SK-N-SH (cell line): ENCODE measurements at regions not wholly inside any gene's neighbourhood (a gene's known extent, or its start where the extent isn't known, plus 50 kb on each side); places are given as distances from the start of the nearest gene placed in this dataset.

Experiments used
- CTCF ChIA-PET: fragments of 300-600, 350-600 bp; formaldehyde crosslinking; extraction: SDS; loops from one replicate; lab custom pipeline; 2021; lab: Yijun Ruan, JAX
- POLR2A ChIA-PET: fragments of 350-600 bp; sonication (Branson Sonifier 250); formaldehyde crosslinking; extraction: SDS; loops from one replicate; lab custom pipeline; 2020; ENCODE audit warnings: antibody characterized with exemption, inconsistent platforms; lab: Yijun Ruan, JAX
- DNase-seq: peaks from one replicate; pipeline ENCODE4 v3.0.0; 2012
- H2AFZ ChIP-seq: fragments of 200-600 bp; sonication (generic); 2 replicates; pipeline ENCODE4 v1.8.1; 2016; ENCODE audit warnings: antibody characterized with exemption, mild to moderate bottlenecking, low read depth
- H3F3A ChIP-seq: fragments of 200-600 bp; sonication (generic); replicated peaks from 2 replicates; pipeline ENCODE3; 2016; ENCODE audit warnings: antibody characterized with exemption, mild to moderate bottlenecking; ENCODE audit not compliant: insufficient read depth
- H3K27ac ChIP-seq, 2 experiments: fragments of 200-500 bp in 1 of 2; fragments of 200-600 bp in 1 of 2; sonication (Bioruptor generic) in 1 of 2; sonication (generic), shearing (Covaris generic) in 1 of 2; 2 replicates each; pipeline versions ENCODE4 v1.5.1 to v1.6.1; 2014 to 2016; ENCODE audit warnings: low read depth in 2 of 2, inconsistent platforms in 1 of 2, low read length in 1 of 2, mild to moderate bottlenecking in 1 of 2, mixed read lengths in 1 of 2
- H3K27me3 ChIP-seq: fragments of 200-600 bp; sonication (generic), shearing (Covaris generic); 2 replicates; pipeline ENCODE4 v1.6.1; 2016; ENCODE audit warnings: mixed run types; ENCODE audit not compliant: insufficient read depth
- H3K36me3 ChIP-seq, 2 experiments: fragments of 200-500 bp in 1 of 2; fragments of 200-600 bp in 1 of 2; sonication (Bioruptor generic) in 1 of 2; sonication (generic) in 1 of 2; replicated peaks in 1 of 2; 2 replicates each; pipeline versions ENCODE3 to v1.5.1; 2014 to 2016; ENCODE audit warnings: low read length in 1 of 2, mild to moderate bottlenecking in 1 of 2; ENCODE audit not compliant: insufficient read depth in 2 of 2, control insufficient read depth in 1 of 2
- H3K4me1 ChIP-seq, 2 experiments: fragments of 200-500 bp in 1 of 2; fragments of 200-600 bp in 1 of 2; sonication (Bioruptor generic) in 1 of 2; sonication (generic), shearing (Covaris generic) in 1 of 2; 2 replicates each; pipeline versions ENCODE4 v1.5.1 to v1.6.1; 2014 to 2016; ENCODE audit warnings: low read depth in 1 of 2, low read length in 1 of 2, mixed run types in 1 of 2; ENCODE audit not compliant: insufficient read depth in 2 of 2, control insufficient read depth in 1 of 2
- H3K4me2 ChIP-seq: fragments of 200-600 bp; sonication (generic), shearing (Covaris generic); 2 replicates; pipeline ENCODE4 v1.6.1; 2017; ENCODE audit warnings: mixed run types
- H3K4me3 ChIP-seq, 2 experiments: fragments of 200-500 bp in 1 of 2; fragments of 200-600 bp in 1 of 2; sonication (Bioruptor generic) in 1 of 2; sonication (generic), shearing (Covaris generic) in 1 of 2; 2 replicates each; pipeline versions ENCODE4 v1.5.1 to v1.8.1; 2014 to 2016; ENCODE audit warnings: low read depth in 2 of 2, inconsistent platforms in 1 of 2, low read length in 1 of 2, mild to moderate bottlenecking in 1 of 2, mixed read lengths in 1 of 2, moderate library complexity in 1 of 2
- H3K79me2 ChIP-seq: fragments of 200-600 bp; sonication (generic); 2 replicates; pipeline ENCODE4 v1.8.1; 2017; ENCODE audit warnings: mild to moderate bottlenecking; ENCODE audit not compliant: insufficient read depth
- H3K9ac ChIP-seq: fragments of 200-600 bp; sonication (generic); 2 replicates; pipeline ENCODE4 v1.6.1; 2017; ENCODE audit warnings: mixed run types
- H3K9me2 ChIP-seq: fragments of 200-600 bp; sonication (generic); 2 replicates; pipeline ENCODE4 v1.6.1; 2017; ENCODE audit warnings: mixed run types
- H3K9me3 ChIP-seq: fragments of 200-600 bp; sonication (generic); 2 replicates; pipeline ENCODE4 v1.6.1; 2017; ENCODE audit warnings: mixed run types, mild to moderate bottlenecking, moderate library complexity
- H4K20me1 ChIP-seq: fragments of 200-600 bp; sonication (generic); 2 replicates; pipeline ENCODE4 v1.6.1; 2017; ENCODE audit warnings: mild to moderate bottlenecking, mixed run types; ENCODE audit not compliant: insufficient read depth
- EP300 ChIP-seq, 2 experiments: IDR thresholded peaks; 2 replicates each; pipeline versions ENCODE4 v1.4.0 to v1.6.1; 2012; ENCODE audit warnings: borderline replicate concordance in 1 of 2, low read depth in 1 of 2, low read length in 1 of 2
- EZH2phosphoT487 ChIP-seq: fragments of 200-600 bp; sonication (generic); IDR thresholded peaks from 2 replicates; pipeline ENCODE4 v1.6.1; 2017; ENCODE audit warnings: low read depth, mixed run types, mild to moderate bottlenecking, antibody characterized with exemption, moderate library complexity, borderline replicate concordance
- FOSL2 ChIP-seq: IDR thresholded peaks from 2 replicates; pipeline ENCODE4 v1.4.0; 2012; ENCODE audit warnings: low read depth, mild to moderate bottlenecking, moderate library complexity, borderline replicate concordance
- FOXJ3 ChIP-seq: sonication (generic); formaldehyde crosslinking; IDR thresholded peaks from 2 replicates; pipeline ENCODE4 v1.5.1; 2020; ENCODE audit warnings: mild to moderate bottlenecking, missing genetic modification reagents
- MEF2A ChIP-seq: IDR thresholded peaks from 2 replicates; pipeline ENCODE4 v1.4.0; 2012; ENCODE audit warnings: low read depth, borderline replicate concordance
- NRF1 ChIP-seq: IDR thresholded peaks from 2 replicates; pipeline ENCODE4 v1.6.1; 2012; ENCODE audit warnings: low read depth, mild to moderate bottlenecking, low read length
- RCOR1 ChIP-seq: fragments of 150-350 bp; IDR thresholded peaks from 2 replicates; pipeline ENCODE4 v1.6.1; 2017; ENCODE audit warnings: antibody characterized with exemption, low read length
- RFX5 ChIP-seq: IDR thresholded peaks from 2 replicates; pipeline ENCODE4 v1.6.1; 2012; ENCODE audit warnings: mild to moderate bottlenecking, improper control_type of control experiment, low read length
- SMC3 ChIP-seq: IDR thresholded peaks from 2 replicates; pipeline ENCODE4 v1.6.1; 2012; ENCODE audit warnings: low read depth, low read length, improper control_type of control experiment
- TEAD4 ChIP-seq: IDR thresholded peaks from 2 replicates; pipeline ENCODE4 v1.4.0; 2012; ENCODE audit warnings: mild to moderate bottlenecking, borderline replicate concordance; ENCODE audit not compliant: insufficient read depth
- YY1 ChIP-seq: IDR thresholded peaks from 2 replicates; pipeline ENCODE4 v1.4.0; 2012; ENCODE audit warnings: low read depth, mild to moderate bottlenecking
- WGBS: methylation state at CpG from one replicate; pipeline ENCODE4 v1.1.6; 2017; ENCODE audit warnings: low lambda C conversion rate; 5-methylcytosine and 5-hydroxymethylcytosine counted together
- TF ChIP-seq, protein P1 (sequence below): IDR thresholded peaks from 2 replicates; pipeline ENCODE4 v1.4.0; 2012; ENCODE audit warnings: low read depth, borderline replicate concordance
- TF ChIP-seq, protein P2 (sequence below): IDR thresholded peaks from 2 replicates; pipeline ENCODE4 v1.4.0; 2012; ENCODE audit warnings: low read depth, borderline replicate concordance
- TF ChIP-seq, protein P3 (sequence below): fragments of 200-600 bp; sonication (generic); IDR thresholded peaks from 2 replicates; pipeline ENCODE4 v1.6.1; 2017; ENCODE audit warnings: antibody characterized with exemption, mild to moderate bottlenecking, moderate library complexity
- TF ChIP-seq, protein P4 (sequence below): IDR thresholded peaks from 2 replicates; pipeline ENCODE4 v1.4.0; 2012; ENCODE audit warnings: low read depth
- TF ChIP-seq, protein P5 (sequence below): fragments of 150-350 bp; IDR thresholded peaks from 2 replicates; pipeline ENCODE4 v1.6.1; 2017; ENCODE audit warnings: antibody characterized with exemption, low read length, low read depth, borderline replicate concordance

DNA sequence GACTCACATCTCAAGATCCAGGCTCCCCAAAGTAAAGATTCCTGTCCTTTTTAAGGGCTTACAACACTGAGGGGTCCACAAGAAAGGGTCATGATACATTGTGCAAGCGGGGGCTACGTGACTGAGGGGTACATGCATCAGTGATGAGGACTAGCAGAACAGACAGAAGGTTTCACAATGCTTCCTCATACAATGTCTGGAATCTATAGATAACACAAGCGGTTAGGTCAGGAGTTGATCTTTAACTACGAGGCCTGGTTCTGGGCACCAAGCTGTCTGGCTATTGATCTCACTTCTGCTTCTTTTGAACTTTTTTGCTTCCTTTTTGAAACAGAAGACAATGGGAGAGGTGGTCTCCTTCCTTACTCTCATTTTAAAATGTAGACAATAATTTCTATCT, 718.6 kb downstream of the AMY1C start:
- H3K36me3 ChIP-seq: no peaks in the 10 kb centered on the region
- no peak overlapping the region for H3K4me2 ChIP-seq
- H3K4me3 ChIP-seq: no peak overlapping the region
- no peaks in the 10 kb centered on the region for H3K79me2 ChIP-seq
- DNase-seq: no peak
- H3K4me1 ChIP-seq: no peaks in the 10 kb centered on the region
- ChIA-PET POLR2A (no interaction called here), CTCF (no interaction called here)
- no peaks in the 10 kb centered on the region for H4K20me1 ChIP-seq
- no peaks in the 10 kb centered on the region for H3F3A ChIP-seq
- H3K9me2 ChIP-seq: no peaks in the 10 kb centered on the region
- H3K9me3 ChIP-seq: 0 out of 2 replicates have a peak, but pooled peaks cover 9% of the 10 kb centered on the region
- H3K9ac ChIP-seq: no peak overlapping the region
- WGBS: 49% methylated on average over 4 of the region's 4 CpGs
- H2AFZ ChIP-seq: no peak overlapping the region
- TF ChIP-seq, protein P1, sequence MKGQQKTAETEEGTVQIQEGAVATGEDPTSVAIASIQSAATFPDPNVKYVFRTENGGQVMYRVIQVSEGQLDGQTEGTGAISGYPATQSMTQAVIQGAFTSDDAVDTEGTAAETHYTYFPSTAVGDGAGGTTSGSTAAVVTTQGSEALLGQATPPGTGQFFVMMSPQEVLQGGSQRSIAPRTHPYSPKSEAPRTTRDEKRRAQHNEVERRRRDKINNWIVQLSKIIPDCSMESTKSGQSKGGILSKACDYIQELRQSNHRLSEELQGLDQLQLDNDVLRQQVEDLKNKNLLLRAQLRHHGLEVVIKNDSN: no peak
- TF ChIP-seq FOSL2 (no peak), TEAD4 (no peak), RCOR1 (no peak), EZH2phosphoT487 (no peak), RFX5 (no peak), NRF1 (no peak), SMC3 (no peak), YY1 (no peak), FOXJ3 (CRISPR knock-in tag) (no peak), EP300 (IDR thresholded peaks at IDR 0.05; ENCODE audit: borderline replicate concordance in 1 of 2, low read depth in 1 of 2, low read length in 1 of 2) (no peak), MEF2A (no peak)
- TF ChIP-seq, protein P2, sequence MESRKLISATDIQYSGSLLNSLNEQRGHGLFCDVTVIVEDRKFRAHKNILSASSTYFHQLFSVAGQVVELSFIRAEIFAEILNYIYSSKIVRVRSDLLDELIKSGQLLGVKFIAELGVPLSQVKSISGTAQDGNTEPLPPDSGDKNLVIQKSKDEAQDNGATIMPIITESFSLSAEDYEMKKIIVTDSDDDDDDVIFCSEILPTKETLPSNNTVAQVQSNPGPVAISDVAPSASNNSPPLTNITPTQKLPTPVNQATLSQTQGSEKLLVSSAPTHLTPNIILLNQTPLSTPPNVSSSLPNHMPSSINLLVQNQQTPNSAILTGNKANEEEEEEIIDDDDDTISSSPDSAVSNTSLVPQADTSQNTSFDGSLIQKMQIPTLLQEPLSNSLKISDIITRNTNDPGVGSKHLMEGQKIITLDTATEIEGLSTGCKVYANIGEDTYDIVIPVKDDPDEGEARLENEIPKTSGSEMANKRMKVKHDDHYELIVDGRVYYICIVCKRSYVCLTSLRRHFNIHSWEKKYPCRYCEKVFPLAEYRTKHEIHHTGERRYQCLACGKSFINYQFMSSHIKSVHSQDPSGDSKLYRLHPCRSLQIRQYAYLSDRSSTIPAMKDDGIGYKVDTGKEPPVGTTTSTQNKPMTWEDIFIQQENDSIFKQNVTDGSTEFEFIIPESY: no peak
- TF ChIP-seq, protein P3, sequence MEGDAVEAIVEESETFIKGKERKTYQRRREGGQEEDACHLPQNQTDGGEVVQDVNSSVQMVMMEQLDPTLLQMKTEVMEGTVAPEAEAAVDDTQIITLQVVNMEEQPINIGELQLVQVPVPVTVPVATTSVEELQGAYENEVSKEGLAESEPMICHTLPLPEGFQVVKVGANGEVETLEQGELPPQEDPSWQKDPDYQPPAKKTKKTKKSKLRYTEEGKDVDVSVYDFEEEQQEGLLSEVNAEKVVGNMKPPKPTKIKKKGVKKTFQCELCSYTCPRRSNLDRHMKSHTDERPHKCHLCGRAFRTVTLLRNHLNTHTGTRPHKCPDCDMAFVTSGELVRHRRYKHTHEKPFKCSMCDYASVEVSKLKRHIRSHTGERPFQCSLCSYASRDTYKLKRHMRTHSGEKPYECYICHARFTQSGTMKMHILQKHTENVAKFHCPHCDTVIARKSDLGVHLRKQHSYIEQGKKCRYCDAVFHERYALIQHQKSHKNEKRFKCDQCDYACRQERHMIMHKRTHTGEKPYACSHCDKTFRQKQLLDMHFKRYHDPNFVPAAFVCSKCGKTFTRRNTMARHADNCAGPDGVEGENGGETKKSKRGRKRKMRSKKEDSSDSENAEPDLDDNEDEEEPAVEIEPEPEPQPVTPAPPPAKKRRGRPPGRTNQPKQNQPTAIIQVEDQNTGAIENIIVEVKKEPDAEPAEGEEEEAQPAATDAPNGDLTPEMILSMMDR: no peak
- TF ChIP-seq, protein P4, sequence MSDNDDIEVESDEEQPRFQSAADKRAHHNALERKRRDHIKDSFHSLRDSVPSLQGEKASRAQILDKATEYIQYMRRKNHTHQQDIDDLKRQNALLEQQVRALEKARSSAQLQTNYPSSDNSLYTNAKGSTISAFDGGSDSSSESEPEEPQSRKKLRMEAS: no peak
- TF ChIP-seq, protein P5, sequence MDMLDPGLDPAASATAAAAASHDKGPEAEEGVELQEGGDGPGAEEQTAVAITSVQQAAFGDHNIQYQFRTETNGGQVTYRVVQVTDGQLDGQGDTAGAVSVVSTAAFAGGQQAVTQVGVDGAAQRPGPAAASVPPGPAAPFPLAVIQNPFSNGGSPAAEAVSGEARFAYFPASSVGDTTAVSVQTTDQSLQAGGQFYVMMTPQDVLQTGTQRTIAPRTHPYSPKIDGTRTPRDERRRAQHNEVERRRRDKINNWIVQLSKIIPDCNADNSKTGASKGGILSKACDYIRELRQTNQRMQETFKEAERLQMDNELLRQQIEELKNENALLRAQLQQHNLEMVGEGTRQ: no peak
- H3K27ac ChIP-seq: no peak overlapping the region
- no peaks in the 10 kb centered on the region for H3K27me3 ChIP-seq
